Fibroblast of villous mesenchyme (primary cell): ENCODE measurements at regions not wholly inside any gene's neighbourhood (a gene's known extent, or its start where the extent isn't known, plus 50 kb on each side); places are given as distances from the start of the nearest gene placed in this dataset.

ENCODE experiments used
- DNase-seq: peaks from one replicate; pipeline ENCODE4 v3.0.0-alpha.2; 2010; ENCODE audit warnings: low read depth
- H3K4me3 ChIP-seq: 2 replicates; pipeline ENCODE4 v1.5.1; 2011; ENCODE audit warnings: low read depth, mild to moderate bottlenecking, low read length
- TF ChIP-seq, protein P1 (sequence below): IDR thresholded peaks from 2 replicates; pipeline ENCODE4 v1.5.1; 2012; ENCODE audit warnings: low read depth, mild to moderate bottlenecking, low read length; ENCODE audit not compliant: insufficient read depth

- no peak for DNase-seq
- H3K4me3 ChIP-seq = no peak overlapping the region
These were observed 174.3 kb upstream of the DUSP10 start for GRCh38 chr1:221916176-221916575.

GRCh38 chr1:221915764-221916163, 173.9 kb upstream of the DUSP10 start:
- no peak for DNase-seq
- TF ChIP-seq, protein P1, sequence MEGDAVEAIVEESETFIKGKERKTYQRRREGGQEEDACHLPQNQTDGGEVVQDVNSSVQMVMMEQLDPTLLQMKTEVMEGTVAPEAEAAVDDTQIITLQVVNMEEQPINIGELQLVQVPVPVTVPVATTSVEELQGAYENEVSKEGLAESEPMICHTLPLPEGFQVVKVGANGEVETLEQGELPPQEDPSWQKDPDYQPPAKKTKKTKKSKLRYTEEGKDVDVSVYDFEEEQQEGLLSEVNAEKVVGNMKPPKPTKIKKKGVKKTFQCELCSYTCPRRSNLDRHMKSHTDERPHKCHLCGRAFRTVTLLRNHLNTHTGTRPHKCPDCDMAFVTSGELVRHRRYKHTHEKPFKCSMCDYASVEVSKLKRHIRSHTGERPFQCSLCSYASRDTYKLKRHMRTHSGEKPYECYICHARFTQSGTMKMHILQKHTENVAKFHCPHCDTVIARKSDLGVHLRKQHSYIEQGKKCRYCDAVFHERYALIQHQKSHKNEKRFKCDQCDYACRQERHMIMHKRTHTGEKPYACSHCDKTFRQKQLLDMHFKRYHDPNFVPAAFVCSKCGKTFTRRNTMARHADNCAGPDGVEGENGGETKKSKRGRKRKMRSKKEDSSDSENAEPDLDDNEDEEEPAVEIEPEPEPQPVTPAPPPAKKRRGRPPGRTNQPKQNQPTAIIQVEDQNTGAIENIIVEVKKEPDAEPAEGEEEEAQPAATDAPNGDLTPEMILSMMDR = no peak
- H3K4me3 ChIP-seq = no peak overlapping the region

More at GRCh38 chr1:221916176-221916575, 174.3 kb upstream of the DUSP10 start:
- TF ChIP-seq, protein P1 = no peak

DNA sequence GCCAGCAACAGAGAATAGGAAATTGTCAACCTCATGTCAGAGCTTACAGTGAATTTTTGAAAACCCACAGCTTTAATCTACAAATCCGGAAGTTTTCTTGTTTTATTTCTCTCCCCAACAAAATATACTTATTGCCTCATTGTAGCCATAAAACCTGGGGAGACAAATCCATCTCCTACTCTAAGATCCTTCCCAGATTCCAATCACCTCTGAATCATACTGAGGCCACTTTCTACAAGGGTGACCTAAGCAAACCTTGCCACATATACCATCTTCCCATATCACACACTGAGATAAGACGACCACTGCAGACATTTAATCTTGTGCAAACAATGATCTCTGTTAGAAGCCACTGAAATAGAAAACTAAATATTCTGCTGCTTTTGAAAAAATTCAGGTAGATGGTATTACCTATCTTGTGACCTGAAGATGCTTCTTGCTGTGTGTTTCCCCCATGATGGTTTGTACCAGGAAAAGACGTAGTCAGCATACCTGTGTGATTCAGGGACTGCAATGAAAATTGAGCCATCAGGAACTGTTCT, 171.5 kb upstream of the DUSP10 start:
- no peak overlapping the region for H3K4me3 ChIP-seq
- TF ChIP-seq, protein P1 = no peak
- DNase-seq = peak; percentile 56

DNA sequence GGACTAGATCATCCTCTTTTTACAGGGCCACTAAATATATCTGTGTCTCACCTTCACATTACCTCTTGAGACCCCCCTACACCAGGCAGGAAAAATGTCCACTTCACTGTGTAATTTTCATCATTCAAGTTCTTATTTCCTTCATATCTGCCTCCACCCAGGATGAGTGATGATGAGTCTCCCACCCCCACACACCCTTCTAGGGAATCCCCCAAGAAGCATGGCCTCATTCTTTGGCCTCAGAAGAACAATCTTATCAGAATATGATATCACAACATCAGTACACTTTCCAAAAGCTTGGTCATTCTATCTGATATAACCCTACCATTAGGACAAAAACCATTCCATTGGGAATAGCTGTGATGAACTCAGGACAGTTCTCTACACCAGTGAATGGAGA, 170.3 kb upstream of the DUSP10 start:
- TF ChIP-seq, protein P1 = no peak
- H3K4me3 ChIP-seq = no peak overlapping the region
- no peak for DNase-seq

DNA sequence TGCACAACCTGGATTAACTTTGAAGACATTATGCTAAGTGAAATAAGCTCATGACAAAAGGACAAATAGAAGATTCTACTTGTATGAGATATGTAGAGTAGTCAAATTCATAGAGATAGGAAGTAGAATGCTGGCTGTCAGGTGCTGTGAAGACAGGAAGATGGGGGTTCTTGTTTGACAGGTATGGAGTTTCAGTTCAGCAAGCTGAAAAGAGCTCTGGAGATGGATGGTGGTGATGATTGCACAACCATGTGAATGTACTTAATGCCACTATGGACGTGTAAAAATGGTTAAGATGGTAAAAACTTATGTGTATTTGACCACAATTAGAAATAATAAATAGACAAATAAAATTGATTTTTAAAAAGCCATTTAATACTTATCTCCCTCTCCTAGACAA, 169.8 kb upstream of the DUSP10 start:
- no peak for DNase-seq
- H3K4me3 ChIP-seq = no peak overlapping the region
- TF ChIP-seq, protein P1 = no peak

- TF ChIP-seq, protein P1 = no peak
- H3K4me3 ChIP-seq = no peak overlapping the region
- no peak for DNase-seq
These were observed 168.3 kb upstream of the DUSP10 start for GRCh38 chr1:221910222-221910621.

DNA sequence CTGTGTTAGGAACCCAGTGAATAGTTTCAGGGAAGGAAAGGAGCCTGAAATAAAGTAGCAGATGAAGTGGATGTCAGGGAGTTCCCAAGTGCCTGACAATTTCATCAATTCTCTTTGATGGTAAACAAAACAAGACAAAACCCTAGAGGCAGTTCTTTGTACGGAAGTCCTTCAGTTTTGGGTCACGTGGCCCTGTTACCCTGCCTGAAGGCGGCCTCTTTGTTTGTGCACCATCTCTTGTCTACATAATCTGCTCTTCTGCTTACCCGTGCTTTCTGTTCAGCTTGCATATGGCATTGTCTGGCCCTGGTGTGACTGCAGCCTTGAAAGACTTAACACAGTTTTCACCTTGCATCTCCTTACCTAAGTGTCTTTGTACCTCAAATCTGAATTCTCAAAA, 166.7 kb upstream of the DUSP10 start:
- no peak for DNase-seq
- TF ChIP-seq, protein P1 = no peak
- no peak overlapping the region for H3K4me3 ChIP-seq
